NCI-H2029 (cell line): ENCODE measurements at regions not wholly inside any gene's neighbourhood (a gene's known extent, or its start where the extent isn't known, plus 50 kb on each side); places are given as distances from the start of the nearest gene placed in this dataset.
"Not testable (repeated sequence)": the region's sequence is repeated elsewhere in the genome, so short reads cannot be mapped to it uniquely, and the experiment has no call there.

ENCODE experiments used
- DNase-seq: peaks from one replicate; lab custom pipeline; 2025; lab: John Stamatoyannopoulos, UW

DNA sequence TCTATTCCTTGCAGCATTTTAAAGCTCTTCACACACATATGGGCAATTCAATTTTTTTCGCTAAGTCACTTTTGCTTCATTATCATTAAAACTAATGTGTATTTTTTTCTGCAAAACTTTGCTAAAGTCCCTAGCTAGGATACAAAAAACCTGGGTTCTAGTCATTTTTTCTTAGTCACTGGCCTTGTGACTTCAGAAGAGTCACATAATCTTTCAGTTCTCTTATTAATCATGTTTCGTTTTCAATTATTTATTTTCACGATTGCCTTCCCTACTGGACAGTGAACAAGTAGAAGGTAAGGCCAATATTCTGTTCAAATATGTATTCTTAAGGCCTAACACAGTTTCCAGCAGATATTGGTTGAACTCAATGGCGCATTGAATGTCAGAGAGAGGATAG is 60.9 kb upstream of the CYRIA start:
- no peak for DNase-seq

DNA sequence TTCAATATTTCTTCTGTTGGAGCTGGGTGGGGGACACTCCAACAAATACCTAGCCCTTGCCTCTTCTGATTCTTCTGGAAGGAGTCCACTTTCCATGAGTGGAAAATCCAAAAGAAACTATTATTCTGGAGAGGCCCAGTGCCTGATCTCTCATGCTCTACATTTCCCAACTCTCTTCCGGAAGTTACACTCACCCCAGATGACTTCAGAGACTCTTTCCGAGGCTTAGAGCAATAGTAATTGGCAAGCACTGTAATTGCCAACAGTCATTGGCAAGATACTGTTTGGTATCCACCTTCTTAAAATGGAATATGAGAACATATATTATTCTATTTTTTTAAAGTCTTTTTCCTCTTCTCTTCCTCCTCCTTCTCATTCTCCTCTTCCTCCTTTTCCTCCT is 60.5 kb upstream of the CYRIA start:
- DNase-seq, result no peak

DNA sequence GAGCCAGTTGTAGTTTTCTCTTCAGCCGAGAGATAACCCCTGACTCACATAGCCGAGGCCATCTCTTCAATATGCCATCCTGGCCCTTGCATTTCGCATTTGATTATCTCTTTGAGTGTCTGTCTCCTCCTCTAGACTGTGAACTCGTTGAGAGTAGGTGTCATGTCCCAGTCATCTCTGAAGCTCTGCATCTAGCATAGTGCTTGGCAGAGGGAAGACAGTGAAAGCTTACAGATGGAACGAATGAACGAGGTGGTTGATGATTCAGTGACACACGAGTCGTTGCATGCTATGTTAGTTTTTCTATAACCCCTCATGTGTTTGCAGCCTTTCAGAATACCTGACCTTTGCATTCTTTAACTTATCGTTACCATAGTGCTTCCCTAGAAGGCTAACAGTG is 59.9 kb upstream of the CYRIA start:
- no peak for DNase-seq

DNA sequence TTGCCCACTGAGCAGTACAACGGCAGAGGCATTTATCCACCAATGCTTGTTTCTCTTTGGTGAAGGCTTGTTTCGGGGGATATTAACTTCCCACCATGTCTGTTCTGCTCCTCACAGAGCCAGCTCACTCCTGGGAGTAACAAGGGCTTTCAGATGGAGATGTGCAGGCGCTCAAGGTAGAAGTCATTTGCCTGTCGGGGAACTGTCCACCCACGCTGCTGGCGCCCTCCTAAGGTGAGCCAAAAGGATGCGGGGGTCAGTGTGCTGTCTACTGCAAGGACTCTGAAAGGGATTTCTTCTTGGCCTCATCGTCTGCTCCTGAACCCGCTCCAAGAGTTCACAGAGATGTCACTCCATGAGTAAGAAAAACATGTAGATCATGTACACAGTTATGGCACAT is 57.0 kb upstream of the CYRIA start:
- DNase-seq, result no peak

DNA sequence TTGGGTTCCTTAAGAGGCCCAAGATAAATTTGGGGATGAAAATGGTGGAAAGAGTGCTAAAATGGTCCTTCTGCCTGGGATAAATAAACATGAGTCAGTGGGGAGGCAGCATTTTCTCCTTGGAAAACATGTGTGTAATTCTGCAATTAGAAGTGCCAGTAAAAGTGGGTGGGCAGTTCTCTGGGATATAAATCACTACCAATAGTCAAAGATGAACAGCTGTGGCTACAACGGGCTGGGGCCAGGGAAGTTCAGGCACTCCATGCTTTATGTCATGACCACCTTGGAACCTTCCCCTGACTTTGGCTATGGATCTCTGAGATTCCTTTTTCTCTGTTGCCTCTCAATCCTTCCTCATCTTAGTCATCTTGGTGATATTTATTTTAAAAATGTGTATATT is 56.5 kb upstream of the CYRIA start:
- no peak for DNase-seq

DNA sequence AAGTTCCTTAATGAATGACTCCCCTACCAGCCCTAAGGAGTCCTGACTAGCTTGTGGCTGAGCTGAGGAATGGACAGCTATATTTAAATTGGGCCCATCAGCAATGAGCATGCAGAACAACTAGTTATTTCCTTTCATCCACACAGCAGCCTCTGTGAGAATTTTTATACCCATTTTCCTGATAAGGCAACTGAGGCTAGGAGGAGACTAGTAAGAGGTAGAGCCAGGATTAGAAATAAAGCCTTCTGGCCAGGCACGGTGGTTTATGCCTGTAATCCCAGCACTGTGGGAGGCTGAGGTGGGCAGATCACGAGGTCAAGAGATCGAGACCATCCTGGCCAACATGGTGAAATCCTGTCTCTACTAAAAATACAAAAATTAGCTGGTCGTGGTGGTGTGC is 55.9 kb upstream of the CYRIA start:
- not testable (repeated sequence) for DNase-seq

DNA sequence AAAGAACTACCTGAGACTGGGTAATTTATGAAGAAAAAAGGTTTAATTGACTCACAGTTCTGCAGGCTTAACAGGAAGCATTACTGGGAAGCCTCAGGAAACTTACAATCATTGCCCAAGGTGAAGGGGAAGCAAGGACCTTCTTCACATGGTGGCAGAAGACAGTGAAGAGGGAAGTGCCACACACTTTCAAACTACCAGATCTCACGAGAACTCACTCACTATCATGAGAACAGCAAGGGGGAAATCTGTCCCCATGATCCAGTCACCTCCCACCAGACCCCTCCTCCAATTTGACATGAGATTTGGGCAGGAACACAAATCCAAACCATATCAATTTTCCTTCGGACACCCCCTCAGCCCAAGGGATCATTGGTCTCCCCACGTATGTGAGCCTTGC is 55.1 kb upstream of the CYRIA start:
- not testable (repeated sequence) for DNase-seq

DNA sequence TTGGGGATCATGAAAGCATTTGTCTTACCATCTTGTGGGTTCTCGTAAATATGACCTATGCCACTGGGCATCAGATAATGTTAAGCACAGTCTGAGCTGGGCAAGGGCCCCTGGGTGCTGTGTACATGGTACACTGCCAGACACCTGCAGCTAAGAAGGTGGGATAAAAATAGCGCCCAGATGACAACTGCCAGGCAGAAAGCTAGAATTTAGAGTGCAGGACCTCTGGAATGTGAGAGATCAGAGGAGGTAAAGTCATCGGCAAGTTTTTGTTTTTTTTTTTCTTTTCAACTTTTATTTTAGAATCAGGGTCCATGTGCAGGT is 53.8 kb upstream of the CYRIA start:
- DNase-seq, result no peak

DNA sequence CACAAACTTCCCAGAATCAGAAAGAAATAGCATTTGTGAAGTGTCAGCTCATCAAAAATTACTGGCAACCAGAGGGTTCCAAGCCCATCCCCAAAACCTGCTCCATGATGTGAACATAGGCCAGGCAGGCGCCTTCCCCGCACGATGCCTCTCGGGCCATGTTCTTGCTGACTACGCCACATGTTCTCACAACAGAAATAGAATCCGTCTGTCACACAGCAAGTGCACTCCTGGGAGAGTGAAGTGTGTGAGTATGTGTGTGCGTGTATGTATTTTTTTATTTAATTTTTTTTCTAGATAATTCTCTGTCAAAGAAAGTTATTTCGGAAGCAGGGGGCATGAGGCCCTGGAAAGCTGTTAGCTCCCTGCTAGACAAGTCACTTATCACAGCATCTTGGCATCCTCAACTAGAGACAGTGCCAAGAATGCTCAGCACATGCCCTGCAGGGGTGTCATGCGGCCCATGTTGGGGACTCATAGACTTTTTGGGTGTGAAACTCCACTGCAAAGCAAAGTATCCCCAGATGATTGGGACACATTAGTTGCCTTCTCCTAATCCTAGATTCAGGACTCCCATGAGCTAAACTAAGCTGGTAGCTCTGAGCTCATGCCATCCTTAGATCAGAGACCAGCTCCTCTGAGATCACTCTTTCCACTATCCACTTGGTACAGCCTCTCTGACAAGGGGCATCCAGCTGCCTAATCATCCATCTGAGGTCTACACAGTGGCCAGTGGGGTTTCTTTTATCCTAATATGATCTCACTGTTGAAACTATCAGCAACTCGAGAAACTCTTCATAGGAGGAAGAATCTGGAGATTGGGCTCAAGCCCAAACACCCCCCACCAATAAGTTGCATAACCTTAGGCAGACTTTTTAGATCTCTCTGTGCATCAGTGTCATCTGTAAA is 53.2 kb upstream of the CYRIA start:
- DNase-seq, result no peak

DNA sequence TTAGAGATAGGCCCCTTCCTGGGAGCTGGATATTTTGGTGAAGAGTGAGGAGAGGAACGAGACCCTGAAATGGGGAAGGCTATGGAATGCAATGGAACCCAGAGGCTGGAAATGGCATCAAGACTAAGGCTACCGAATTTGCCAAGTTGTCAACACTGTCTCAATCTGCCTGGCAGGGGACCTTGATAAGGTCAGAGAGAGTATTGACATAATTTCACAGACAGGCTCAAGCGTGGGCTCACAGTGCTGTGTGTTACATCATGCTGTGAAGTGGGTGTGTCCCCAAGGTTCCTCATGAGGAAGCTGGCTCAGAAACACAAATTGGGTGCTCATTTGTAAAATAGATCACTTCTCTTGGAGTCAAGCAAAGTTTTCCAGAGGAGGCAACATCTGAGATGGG is 51.8 kb upstream of the CYRIA start:
- DNase-seq, result no peak

DNA sequence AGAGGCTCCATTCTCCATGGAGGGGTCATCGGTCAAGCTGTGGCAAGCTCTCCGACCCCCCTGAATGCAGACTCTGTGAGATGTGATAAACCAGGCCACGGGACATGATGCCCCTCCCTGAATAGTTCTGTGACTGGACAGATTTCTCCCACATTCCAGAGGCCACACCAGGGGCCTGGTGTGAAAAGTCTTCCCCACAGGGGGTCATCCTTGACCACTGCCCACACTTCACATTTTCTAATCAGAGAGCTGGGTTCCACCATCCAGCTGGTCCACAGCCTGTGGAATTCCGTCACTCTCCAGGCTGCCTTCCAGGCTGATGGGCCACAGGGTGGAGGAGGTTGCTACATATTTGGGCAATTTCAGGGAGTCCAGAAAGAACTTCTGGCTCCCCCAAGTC is 51.3 kb upstream of the CYRIA start:
- no peak for DNase-seq

DNA sequence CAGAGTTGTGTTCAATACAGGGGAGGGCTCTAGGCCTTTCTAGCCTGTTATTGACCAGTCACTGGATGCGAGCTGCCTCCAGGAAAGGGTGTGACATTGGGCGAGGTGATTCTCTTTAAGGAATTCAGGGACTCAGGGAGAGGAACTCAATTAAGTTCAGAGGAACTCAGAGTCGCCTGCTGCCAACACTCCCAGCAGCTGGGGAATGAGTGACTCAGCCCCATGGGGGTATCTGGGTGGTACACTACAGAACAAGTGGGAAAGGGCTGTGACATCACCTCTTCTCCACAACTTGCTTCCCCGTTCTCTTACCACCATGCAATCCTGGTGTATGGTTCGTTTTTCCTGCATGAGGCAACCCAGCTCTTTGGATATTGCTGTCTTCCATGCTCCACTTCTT is 50.4 kb upstream of the CYRIA start:
- DNase-seq, result no peak
